AG04450 (cell line): ENCODE measurements at regions not wholly inside any gene's neighbourhood (a gene's known extent, or its start where the extent isn't known, plus 50 kb on each side); places are given as distances from the start of the nearest gene placed in this dataset.
"Not testable (repeated sequence)": the region's sequence is repeated elsewhere in the genome, so short reads cannot be mapped to it uniquely, and the experiment has no call there.

Experiments used
- CTCF ChIA-PET: fragments of 300-600, 350-600 bp; formaldehyde crosslinking; extraction: SDS; loops from one replicate; lab custom pipeline; 2022; ENCODE audit warnings: antibody characterized with exemption, inconsistent platforms; lab: Charles Lee
- POLR2A ChIA-PET: fragments of 350-600 bp; formaldehyde crosslinking; extraction: SDS; loops from one replicate; lab custom pipeline; 2021; ENCODE audit warnings: antibody characterized with exemption, inconsistent platforms; lab: Yijun Ruan, JAX
- DNase-seq: peaks from one replicate; pipeline ENCODE4 v3.0.0-alpha.2; 2011; ENCODE audit warnings: low read depth, low spot score
- H3K27ac ChIP-seq: one replicate; pipeline ENCODE4 v1.5.1; 2012; ENCODE audit warnings: low read depth, low read length, control low read depth
- H3K27me3 ChIP-seq: one replicate; pipeline ENCODE4 v1.6.0; 2012; ENCODE audit warnings: low read length; ENCODE audit not compliant: control insufficient read depth, insufficient read depth
- H3K4me3 ChIP-seq: 2 replicates; pipeline ENCODE4 v1.5.1; 2011; ENCODE audit warnings: mild to moderate bottlenecking, low read depth, low read length, control low read depth
- H3K9me3 ChIP-seq: 2 replicates; pipeline ENCODE4 v1.5.1; 2012; ENCODE audit warnings: low read length; ENCODE audit not compliant: control insufficient read depth, insufficient read depth
- CTCF ChIP-seq: IDR thresholded peaks from 2 replicates; pipeline ENCODE4 v1.5.1; 2011; ENCODE audit warnings: low read depth, low read length, control low read depth, inconsistent platforms

- no peaks in the 10 kb centered on the region for H3K27me3 ChIP-seq
- no peak overlapping the region for H3K27ac ChIP-seq
- H3K9me3 ChIP-seq, result no peaks in the 10 kb centered on the region
- no peak overlapping the region for H3K4me3 ChIP-seq
- CTCF ChIA-PET, result no interaction called here
- TF ChIP-seq CTCF, result no peak
- POLR2A ChIA-PET, result no interaction called here
- no peak for DNase-seq
Measured at GRCh38 chr3:165603196-165603595, 234.0 kb downstream of the BCHE start.

DNA sequence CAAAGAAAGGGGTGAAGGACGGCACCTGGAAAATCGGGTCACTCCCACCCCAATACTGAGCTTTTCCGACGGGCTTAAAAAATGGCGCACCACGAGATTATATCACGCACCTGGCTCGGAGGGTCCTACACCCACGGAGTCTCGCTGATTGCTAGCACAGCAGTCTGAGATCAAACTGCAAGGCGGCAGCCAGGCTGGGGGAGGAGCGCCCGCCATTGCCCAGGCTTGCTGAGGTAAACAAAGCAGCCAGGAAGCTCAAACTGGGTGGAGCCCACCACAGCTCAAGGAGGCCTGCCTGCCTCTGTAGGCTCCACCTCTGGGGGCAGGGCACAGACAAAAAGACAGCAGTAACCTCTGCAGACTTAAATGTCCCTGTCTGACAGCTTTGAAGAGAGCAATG lies 264.7 kb downstream of the BCHE start:
- POLR2A ChIA-PET, H3K9me3 ChIP-seq, H3K27ac ChIP-seq, H3K27me3 ChIP-seq, DNase-seq, CTCF ChIA-PET, H3K4me3 ChIP-seq: not testable (repeated sequence)

- Histone ChIP-seq H3K27ac (no peak overlapping the region), H3K9me3 (no peaks in the 10 kb centered on the region), H3K27me3 (no peaks in the 10 kb centered on the region), H3K4me3 (no peak overlapping the region)
- ChIA-PET CTCF (no interaction called here), POLR2A (no interaction called here)
- no peak for TF ChIP-seq CTCF
- no peak for DNase-seq
Measured at GRCh38 chr3:165568907-165569462, 268.2 kb downstream of the BCHE start.

DNA sequence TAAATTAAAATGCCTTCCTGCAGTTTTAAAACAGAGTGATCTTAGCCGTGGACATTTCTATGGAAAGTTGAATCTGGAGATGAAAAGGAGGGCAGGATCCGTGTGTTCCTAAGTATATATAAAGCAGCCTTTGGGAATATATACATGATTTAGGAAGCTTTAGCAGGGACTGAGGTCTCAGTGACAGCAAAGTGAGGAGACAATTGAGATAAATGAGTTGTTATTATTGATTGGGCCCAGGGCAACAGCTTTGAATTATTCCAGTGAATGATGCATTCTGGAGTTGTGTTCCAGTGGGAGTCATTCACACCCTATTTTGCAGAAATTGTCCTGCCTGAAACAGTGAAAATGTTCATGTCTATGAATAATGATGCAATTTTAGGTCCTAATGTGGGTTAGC lies 281.4 kb downstream of the BCHE start:
- no peaks in the 10 kb centered on the region for H3K27me3 ChIP-seq
- H3K4me3 ChIP-seq, result no peak overlapping the region
- H3K27ac ChIP-seq, result no peak overlapping the region
- ChIA-PET POLR2A (no interaction called here), CTCF (no interaction called here)
- no peaks in the 10 kb centered on the region for H3K9me3 ChIP-seq
- TF ChIP-seq CTCF, result no peak
- no peak for DNase-seq

DNA sequence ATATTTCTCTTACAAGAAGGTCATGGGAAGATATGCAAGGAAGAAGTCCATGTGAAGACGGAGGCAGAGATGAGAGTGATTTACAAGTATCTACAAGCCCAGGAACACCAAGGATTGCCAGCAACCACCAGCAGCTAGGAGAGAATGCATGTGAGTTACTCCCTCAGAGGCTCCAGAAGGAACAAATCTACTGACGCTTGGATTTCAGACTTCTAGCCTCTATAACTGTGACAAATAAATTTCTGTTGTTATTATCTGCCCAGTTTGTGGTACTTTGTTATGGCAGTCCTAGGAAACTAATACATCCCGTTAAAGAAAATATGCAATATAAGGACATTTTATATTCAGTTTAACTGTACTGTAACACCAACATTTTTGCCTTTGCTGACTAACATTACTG lies 283.9 kb downstream of the BCHE start:
- CTCF ChIA-PET, result no interaction called here
- no peak for TF ChIP-seq CTCF
- Histone ChIP-seq H3K9me3 (no peaks in the 10 kb centered on the region), H3K27ac (no peak overlapping the region), H3K27me3 (no peaks in the 10 kb centered on the region), H3K4me3 (no peak overlapping the region)
- no peak for DNase-seq
- POLR2A ChIA-PET, result no interaction called here

DNA sequence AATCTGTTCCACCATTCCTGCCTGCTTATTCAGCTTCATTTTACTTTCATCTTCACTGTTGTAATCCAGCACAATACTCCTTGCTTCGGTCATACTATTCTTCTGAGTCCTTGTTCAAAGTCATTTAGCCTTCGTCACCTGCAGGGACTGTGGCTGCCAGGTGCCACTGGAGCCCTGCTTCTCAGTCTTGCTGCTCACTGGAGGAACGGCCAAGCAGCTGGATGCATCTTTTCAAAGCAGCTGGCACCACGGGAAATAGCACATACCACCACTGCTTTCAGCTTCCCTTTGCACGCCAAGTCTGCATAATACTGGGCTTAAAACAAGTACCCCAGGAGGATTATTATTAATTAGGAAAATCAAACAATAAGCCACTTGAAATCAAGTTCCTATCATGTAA lies 287.6 kb downstream of the BCHE start:
- Histone ChIP-seq H3K4me3 (no peak overlapping the region), H3K27me3 (no peaks in the 10 kb centered on the region), H3K9me3 (no peaks in the 10 kb centered on the region), H3K27ac (no peak overlapping the region)
- ChIA-PET CTCF (no interaction called here), POLR2A (no interaction called here)
- TF ChIP-seq CTCF, result no peak
- DNase-seq, result no peak
